Right renal pelvis (tissue), 4 donors: ENCODE measurements at regions not wholly inside any gene's neighbourhood (a gene's known extent, or its start where the extent isn't known, plus 50 kb on each side); places are given as distances from the start of the nearest gene placed in this dataset.

Experiments used
- DNase-seq, 4 donors: peaks; one replicate each; pipeline ENCODE4 v3.0.0-alpha.2; 2013; ENCODE audit warnings: low read depth in 4 of 4, low spot score in 3 of 4, missing footprints in 1 of 4

- no peak for DNase-seq
Observed at GRCh38 chr21:15359251-15359650, 294.5 kb upstream of the NRIP1 start.

- DNase-seq: no peak
Observed at GRCh38 chr21:15362458-15362857, 297.7 kb upstream of the NRIP1 start.

GRCh38 chr21:15363921-15364320 lies 299.1 kb upstream of the NRIP1 start:
- DNase-seq: no peak

- no peak for DNase-seq
Observed at GRCh38 chr21:15365751-15366392, 301.1 kb upstream of the NRIP1 start.

GRCh38 chr21:15366555-15366954 lies 301.8 kb upstream of the NRIP1 start:
- DNase-seq: peak in 1 of 4 donors; percentile 22

- DNase-seq: no peak
Observed at GRCh38 chr21:15367061-15367626, 302.3 kb upstream of the NRIP1 start.

- DNase-seq: no peak
Observed at GRCh38 chr21:15370462-15370975, 305.7 kb upstream of the NRIP1 start.

GRCh38 chr21:15373941-15374340 lies 309.1 kb upstream of the NRIP1 start:
- DNase-seq: no peak

GRCh38 chr21:15379776-15380175 lies 315.0 kb upstream of the NRIP1 start:
- DNase-seq: no peak

- no peak for DNase-seq
Observed at GRCh38 chr21:15383588-15383987, 318.8 kb upstream of the NRIP1 start.

- DNase-seq: no peak
Observed at GRCh38 chr21:15390049-15390448, 325.2 kb upstream of the NRIP1 start.

GRCh38 chr21:15397258-15397657 lies 332.5 kb upstream of the NRIP1 start:
- no peak for DNase-seq

GRCh38 chr21:15400905-15401304 lies 328.9 kb upstream of the USP25 start:
- no peak for DNase-seq

- no peak for DNase-seq
Observed at GRCh38 chr21:15401331-15401730, 328.5 kb upstream of the USP25 start.

GRCh38 chr21:15405214-15405613 lies 324.6 kb upstream of the USP25 start:
- DNase-seq: no peak

GRCh38 chr21:15406791-15407190 lies 323.0 kb upstream of the USP25 start:
- peak in 1 of 4 donors; percentile 12 for DNase-seq

- no peak for DNase-seq
Observed at GRCh38 chr21:15407585-15407984, 322.2 kb upstream of the USP25 start.

GRCh38 chr21:15408089-15408488 lies 321.7 kb upstream of the USP25 start:
- no peak for DNase-seq

GRCh38 chr21:15409031-15409430 lies 320.8 kb upstream of the USP25 start:
- DNase-seq: no peak

- no peak for DNase-seq
Observed at GRCh38 chr21:15410853-15411252, 318.9 kb upstream of the USP25 start.

GRCh38 chr21:15414057-15414456 lies 315.7 kb upstream of the USP25 start:
- no peak for DNase-seq

GRCh38 chr21:15415541-15416261 lies 314.1 kb upstream of the USP25 start:
- no peak for DNase-seq
